Tibial artery (tissue), 4 donors: ENCODE measurements at regions not wholly inside any gene's neighbourhood (a gene's known extent, or its start where the extent isn't known, plus 50 kb on each side); places are given as distances from the start of the nearest gene placed in this dataset.

Source experiments
- DNase-seq, 2 donors: peaks; one replicate each; pipeline ENCODE4 v3.0.0-alpha.2; 2019
- H3K27ac ChIP-seq, 2 donors: fragments of 200-600 bp; sonication (generic) in 1 of 2; 1 replicate in 1 of 2; 2 replicates in 1 of 2; pipeline ENCODE4 v1.5.1; 2018 to 2019; ENCODE audit warnings: mild to moderate bottlenecking in 1 of 2
- H3K27me3 ChIP-seq, 2 donors: fragments of 200-600 bp; sonication (generic) in 1 of 2; one replicate each; pipeline versions ENCODE4 v1.5.1 to v1.6.0; 2016 to 2019
- H3K36me3 ChIP-seq, 3 donors: fragments of 200-600 bp; sonication (generic) in 2 of 3; one replicate each; pipeline ENCODE4 v1.5.1; 2016 to 2019; ENCODE audit warnings: mild to moderate bottlenecking in 2 of 3
- H3K4me1 ChIP-seq, 4 donors: fragments of 200-600 bp; sonication (generic) in 2 of 4; 1 replicate in 3 of 4; 2 replicates in 1 of 4; pipeline ENCODE4 v1.5.1; 2016 to 2019
- H3K4me3 ChIP-seq, 2 donors: fragments of 200-600 bp; sonication (generic) in 1 of 2; 1 replicate in 1 of 2; 2 replicates in 1 of 2; pipeline ENCODE4 v1.5.1; 2018 to 2019; ENCODE audit warnings: mild to moderate bottlenecking in 2 of 2
- H3K9me3 ChIP-seq, 3 donors: fragments of 200-600 bp; sonication (generic) in 1 of 3; one replicate each; pipeline ENCODE4 v1.5.1; 2016 to 2019
- intact Hi-C: fragments of 100-400 bp; cut with DNase I; formaldehyde crosslinking; loops from one replicate; pipeline ENCODE4 v1.15.0; 2023; ENCODE audit warnings: low total_unique reads
- TF ChIP-seq, protein P1 (sequence below), 2 experiments: fragments of 200-600 bp in 1 of 2; fragments of 450-650 bp in 1 of 2; IDR thresholded peaks; one replicate each; pipeline ENCODE4 v1.5.1; 2017 to 2019; ENCODE audit warnings: antibody characterized with exemption in 2 of 2, mild to moderate bottlenecking in 1 of 2, moderate library complexity in 1 of 2

GRCh38 chr1:172950528-172950927, 100.2 kb downstream of the TNFSF18 start:
- no peak overlapping the region for H3K4me3 ChIP-seq
- TF ChIP-seq, protein P1, sequence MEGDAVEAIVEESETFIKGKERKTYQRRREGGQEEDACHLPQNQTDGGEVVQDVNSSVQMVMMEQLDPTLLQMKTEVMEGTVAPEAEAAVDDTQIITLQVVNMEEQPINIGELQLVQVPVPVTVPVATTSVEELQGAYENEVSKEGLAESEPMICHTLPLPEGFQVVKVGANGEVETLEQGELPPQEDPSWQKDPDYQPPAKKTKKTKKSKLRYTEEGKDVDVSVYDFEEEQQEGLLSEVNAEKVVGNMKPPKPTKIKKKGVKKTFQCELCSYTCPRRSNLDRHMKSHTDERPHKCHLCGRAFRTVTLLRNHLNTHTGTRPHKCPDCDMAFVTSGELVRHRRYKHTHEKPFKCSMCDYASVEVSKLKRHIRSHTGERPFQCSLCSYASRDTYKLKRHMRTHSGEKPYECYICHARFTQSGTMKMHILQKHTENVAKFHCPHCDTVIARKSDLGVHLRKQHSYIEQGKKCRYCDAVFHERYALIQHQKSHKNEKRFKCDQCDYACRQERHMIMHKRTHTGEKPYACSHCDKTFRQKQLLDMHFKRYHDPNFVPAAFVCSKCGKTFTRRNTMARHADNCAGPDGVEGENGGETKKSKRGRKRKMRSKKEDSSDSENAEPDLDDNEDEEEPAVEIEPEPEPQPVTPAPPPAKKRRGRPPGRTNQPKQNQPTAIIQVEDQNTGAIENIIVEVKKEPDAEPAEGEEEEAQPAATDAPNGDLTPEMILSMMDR (IDR thresholded peaks at IDR 0.05): no peak
- H3K9me3 ChIP-seq: no peaks in the 10 kb centered on the region
- no peak overlapping the region for H3K27ac ChIP-seq
- no peaks in the 10 kb centered on the region for H3K27me3 ChIP-seq
- H3K36me3 ChIP-seq: no peaks in the 10 kb centered on the region
- no peak for DNase-seq
- no peaks in the 10 kb centered on the region for H3K4me1 ChIP-seq
- intact Hi-C loops: no loop called here

DNA sequence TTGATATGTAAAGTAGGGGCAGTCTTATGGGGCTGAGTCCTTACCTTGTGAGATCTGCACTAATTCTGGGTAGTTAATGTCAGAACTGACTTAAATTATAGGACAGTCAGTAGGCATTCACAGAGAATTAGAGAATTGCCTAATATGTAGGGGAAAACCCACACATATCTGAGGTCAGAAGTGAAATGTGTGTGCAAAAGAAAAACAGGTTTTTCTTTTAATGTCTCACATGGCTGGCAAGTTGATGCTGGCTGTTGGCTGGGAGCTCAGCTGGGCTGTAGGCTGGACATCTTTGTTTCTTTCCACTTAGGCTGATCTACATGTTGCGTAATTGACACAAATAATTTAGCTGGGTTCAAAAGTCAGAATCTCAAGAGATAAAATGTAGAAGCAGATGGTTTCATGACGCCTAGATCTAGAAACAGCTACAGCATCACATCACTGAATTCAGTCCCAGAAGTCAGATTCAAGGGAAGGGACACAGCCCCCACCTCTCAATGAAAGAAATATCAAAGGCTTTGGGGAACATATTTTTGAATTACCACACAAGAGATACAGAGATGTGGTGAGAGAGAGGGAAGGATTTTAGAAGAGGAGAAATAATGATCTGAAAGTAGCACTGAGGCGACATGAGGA, 98.9 kb downstream of the TNFSF18 start:
- intact Hi-C loops: no loop called here
- no peaks in the 10 kb centered on the region for H3K4me1 ChIP-seq
- H3K27ac ChIP-seq: no peak overlapping the region
- H3K4me3 ChIP-seq: no peak overlapping the region
- no peak for DNase-seq
- TF ChIP-seq, protein P1 (IDR thresholded peaks at IDR 0.05): no peak
- H3K9me3 ChIP-seq: no peaks in the 10 kb centered on the region
- no peaks in the 10 kb centered on the region for H3K36me3 ChIP-seq
- H3K27me3 ChIP-seq: no peaks in the 10 kb centered on the region

GRCh38 chr1:172952516-172952915, 98.2 kb downstream of the TNFSF18 start:
- no peaks in the 10 kb centered on the region for H3K27me3 ChIP-seq
- H3K9me3 ChIP-seq: no peaks in the 10 kb centered on the region
- no peak overlapping the region for H3K27ac ChIP-seq
- intact Hi-C loops: no loop called here
- H3K36me3 ChIP-seq: no peaks in the 10 kb centered on the region
- H3K4me3 ChIP-seq: no peak overlapping the region
- TF ChIP-seq, protein P1 (IDR thresholded peaks at IDR 0.05): no peak
- no peaks in the 10 kb centered on the region for H3K4me1 ChIP-seq
- DNase-seq: no peak

- Histone ChIP-seq H3K4me3 (no peak overlapping the region), H3K27ac (no peak overlapping the region), H3K4me1 (no peaks in the 10 kb centered on the region), H3K27me3 (no peaks in the 10 kb centered on the region), H3K9me3 (no peaks in the 10 kb centered on the region), H3K36me3 (no peaks in the 10 kb centered on the region)
- no peak for DNase-seq
- intact Hi-C loops: no loop called here
- TF ChIP-seq, protein P1 (IDR thresholded peaks at IDR 0.05): no peak
Observed at GRCh38 chr1:172954476-172955150, 96.1 kb downstream of the TNFSF18 start.

GRCh38 chr1:172955161-172955815, 95.5 kb downstream of the TNFSF18 start:
- intact Hi-C loops: no loop called here
- no peaks in the 10 kb centered on the region for H3K4me1 ChIP-seq
- H3K27me3 ChIP-seq: no peaks in the 10 kb centered on the region
- no peak overlapping the region for H3K27ac ChIP-seq
- DNase-seq: no peak
- no peaks in the 10 kb centered on the region for H3K36me3 ChIP-seq
- H3K9me3 ChIP-seq: no peaks in the 10 kb centered on the region
- no peak overlapping the region for H3K4me3 ChIP-seq
- TF ChIP-seq, protein P1 (IDR thresholded peaks at IDR 0.05): no peak
